ENCODE measurements at regions not wholly inside any gene's neighbourhood (a gene's known extent, or its start where the extent isn't known, plus 50 kb on each side); places are given as distances from the start of the nearest gene placed in this dataset.

- no peak overlapping the region for H3K4me3 ChIP-seq (ENCODE audit: low read depth in 2 of 2, low read length in 1 of 2)
- TF ChIP-seq GABPA (IDR thresholded peaks at IDR 0.05; ENCODE audit: low read depth) (no peak), TEAD4 (IDR thresholded peaks at IDR 0.05; ENCODE audit: borderline replicate concordance, insufficient read depth) (no peak), GATA2 (CRISPR knock-in tag; IDR thresholded peaks at IDR 0.05) (no peak), REST (IDR thresholded peaks at IDR 0.05; ENCODE audit: low read depth, low read length) (no peak), IRF3 (IDR thresholded peaks at IDR 0.05; ENCODE audit: low read depth, low read length) (no peak), MEF2A (IDR thresholded peaks at IDR 0.05; ENCODE audit: borderline replicate concordance, low read depth) (no peak), RAD21 (IDR thresholded peaks at IDR 0.05; ENCODE audit: low read length) (no peak), PBX3 (IDR thresholded peaks at IDR 0.05) (no peak), RFX5 (IDR thresholded peaks at IDR 0.05; ENCODE audit: low read length) (no peak), FOXM1 (IDR thresholded peaks at IDR 0.05; ENCODE audit: low read depth) (no peak), NRF1 (IDR thresholded peaks at IDR 0.05; ENCODE audit: low read depth, low read length) (no peak), CHD2 (IDR thresholded peaks at IDR 0.05; ENCODE audit: low read length, partially characterized antibody) (no peak), TAF1 (IDR thresholded peaks at IDR 0.05; ENCODE audit: borderline replicate concordance, low read depth, low read length) (no peak), SIN3A (IDR thresholded peaks at IDR 0.05; ENCODE audit: borderline replicate concordance, low read depth, low read length) (no peak)
- no peak overlapping the region for H3K27ac ChIP-seq (ENCODE audit: low read depth in 2 of 2, low read length in 1 of 2)
- H3K27me3 ChIP-seq (ENCODE audit: insufficient read depth) = no peaks in the 10 kb centered on the region
- H3K9me3 ChIP-seq = 0 out of 2 replicates have a peak, but pooled peaks cover 5% of the 10 kb centered on the region
- no peak overlapping the region for H3K4me2 ChIP-seq
- no peaks in the 10 kb centered on the region for H4K20me1 ChIP-seq (ENCODE audit: insufficient read depth)
- no peaks in the 10 kb centered on the region for H3F3A ChIP-seq (replicated peaks; ENCODE audit: insufficient read depth)
- no peaks in the 10 kb centered on the region for H3K79me2 ChIP-seq (ENCODE audit: insufficient read depth)
- ChIA-PET POLR2A (no interaction called here), CTCF (no interaction called here)
- no peaks in the 10 kb centered on the region for H3K9me2 ChIP-seq
- H3K36me3 ChIP-seq (replicated peaks in 1 of 2; ENCODE audit: control insufficient read depth in 1 of 2, insufficient read depth in 2 of 2, low read length in 1 of 2) = no peaks in the 10 kb centered on the region
- H2AFZ ChIP-seq (ENCODE audit: low read depth) = no peak overlapping the region
- 44% methylated on average over 4 of the region's 4 CpGs for WGBS (ENCODE audit: low lambda C conversion rate)
- DNase-seq = no peak
- no peak overlapping the region for H3K9ac ChIP-seq
- H3K4me1 ChIP-seq (ENCODE audit: control insufficient read depth in 1 of 2, insufficient read depth in 2 of 2, low read depth in 1 of 2, low read length in 1 of 2) = no peaks in the 10 kb centered on the region
Observed at GRCh38 chr13:27699952-27700351, 78.3 kb downstream of the POLR1D start.
